Keratinocyte (primary cell): ENCODE measurements at regions not wholly inside any gene's neighbourhood (a gene's known extent, or its start where the extent isn't known, plus 50 kb on each side); places are given as distances from the start of the nearest gene placed in this dataset.

ENCODE experiments used
- CTCF ChIP-seq, 3 experiments: IDR thresholded peaks in 1 of 3; conservative IDR thresholded peaks in 1 of 3; optimal IDR thresholded peaks in 1 of 3; 2 replicates in 2 of 3; 3 replicates in 1 of 3; pipeline versions ENCODE3 to v1.5.1; 2011; ENCODE audit warnings: low read length in 3 of 3, mild to moderate bottlenecking in 3 of 3, moderate library complexity in 2 of 3, control low read depth in 1 of 3, inconsistent platforms in 1 of 3; ENCODE audit not compliant: insufficient read depth in 2 of 3; ENCODE audit errors: extremely low read depth in 1 of 3
- EZH2 ChIP-seq: IDR thresholded peaks from one replicate; pipeline ENCODE4 v1.6.1; 2012; ENCODE audit warnings: inconsistent platforms, mild to moderate bottlenecking, low read length, moderate library complexity

- TF ChIP-seq CTCF (optimal IDR thresholded peaks at IDR 0.05 in 1 of 3, IDR thresholded peaks at IDR 0.05 in 1 of 3, conservative IDR thresholded peaks at IDR 0.05 in 1 of 3; ENCODE audit: extremely low read depth in 1 of 3, insufficient read depth in 2 of 3, low read length in 3 of 3): no peak
- TF ChIP-seq EZH2: no peak
Observed at GRCh38 chr12:58528271-58528670, 392.0 kb downstream of the LRIG3 start.
